BLaER1 treated with 17β-estradiol and CSF1 and Interleukin-3, amounts not matched to agents 10 nM and 100 nM (cell line): ENCODE measurements at regions not wholly inside any gene's neighbourhood (a gene's known extent, or its start where the extent isn't known, plus 50 kb on each side); places are given as distances from the start of the nearest gene placed in this dataset.
"Not testable (repeated sequence)": the region's sequence is repeated elsewhere in the genome, so short reads cannot be mapped to it uniquely, and the experiment has no call there.

Experiments
- H3K27ac ChIP-seq, 11 experiments: shearing (Covaris generic); formaldehyde crosslinking; 2 replicates each; pipeline ENCODE4 v1.8.1; 2022
- H3K27me3 ChIP-seq, 11 experiments: shearing (Covaris generic); formaldehyde crosslinking; 2 replicates each; pipeline ENCODE4 v1.8.1; 2022
- H3K36me3 ChIP-seq, 11 experiments: shearing (Covaris generic); formaldehyde crosslinking; 2 replicates each; pipeline ENCODE4 v1.8.1; 2022
- H3K4me1 ChIP-seq, 10 experiments: shearing (Covaris generic); formaldehyde crosslinking; 2 replicates each; pipeline ENCODE4 v1.8.1; 2022
- H3K4me2 ChIP-seq, 11 experiments: shearing (Covaris generic); formaldehyde crosslinking; 2 replicates each; pipeline ENCODE4 v1.8.1; 2022
- H3K4me3 ChIP-seq, 10 experiments: shearing (Covaris generic); formaldehyde crosslinking; 2 replicates each; pipeline ENCODE4 v1.8.1; 2022
- H3K9ac ChIP-seq, 11 experiments: shearing (Covaris generic); formaldehyde crosslinking; 2 replicates each; pipeline ENCODE4 v1.8.1; 2022
- H3K9me3 ChIP-seq, 11 experiments: shearing (Covaris generic); formaldehyde crosslinking; replicated peaks in 1 of 11; 2 replicates each; pipeline ENCODE4 v1.8.1; 2022
- H4K20me1 ChIP-seq, 11 experiments: shearing (Covaris generic); formaldehyde crosslinking; 2 replicates each; pipeline ENCODE4 v1.8.1; 2022

DNA sequence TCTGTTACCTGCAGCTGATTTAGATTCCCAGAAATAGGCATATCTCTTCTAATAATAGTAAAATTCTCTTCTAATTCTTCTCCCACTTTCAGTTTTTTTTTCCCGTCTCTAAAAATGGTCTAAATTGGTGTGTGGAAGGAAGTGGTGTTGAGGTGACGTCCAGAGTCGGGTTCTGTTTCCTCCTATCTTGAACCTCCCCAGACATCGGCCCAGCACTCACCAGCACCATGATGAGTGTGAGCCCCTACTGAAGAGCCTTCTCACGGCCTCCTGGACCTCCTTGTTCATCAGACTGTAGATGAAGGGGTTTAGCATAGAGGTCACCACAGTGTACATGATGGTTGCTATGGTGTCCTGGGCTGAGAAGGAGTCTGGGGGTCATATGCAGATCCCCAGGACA lies 53.5 kb upstream of the FAM153A start:
- not testable (repeated sequence) for H3K36me3 ChIP-seq, H3K27me3 ChIP-seq, H3K4me3 ChIP-seq, H3K9ac ChIP-seq, H3K9me3 ChIP-seq, H3K27ac ChIP-seq, H4K20me1 ChIP-seq
- peaks cover 0 to 11% (median 0%) of the 10 kb centered on the region in 10 experiments; a peak in 2 of 20 replicates for H3K4me1 ChIP-seq
- peak overlapping the region in 3 of 11 experiments; percentile 5 to 30 (median 17); a peak in 1 of 22 replicates for H3K4me2 ChIP-seq
